ENCODE measurements at regions not wholly inside any gene's neighbourhood (a gene's known extent, or its start where the extent isn't known, plus 50 kb on each side); places are given as distances from the start of the nearest gene placed in this dataset.

GRCh38 chr16:54594601-54595391 lies 308.2 kb upstream of the IRX3 start:
- no peak for TF ChIP-seq CTCF (IDR thresholded peaks at IDR 0.05; ENCODE audit: insufficient read depth, low read depth, low read length, missing control alignments)
- DNase-seq (ENCODE audit: low read depth) = no peak
- H3K4me3 ChIP-seq (ENCODE audit: low read depth, low read length) = no peak overlapping the region

- TF ChIP-seq CTCF (IDR thresholded peaks at IDR 0.05; ENCODE audit: insufficient read depth, low read depth, low read length, missing control alignments) = no peak
- no peak overlapping the region for H3K4me3 ChIP-seq (ENCODE audit: low read depth, low read length)
- DNase-seq (ENCODE audit: low read depth) = no peak
These were observed 305.2 kb upstream of the IRX3 start for GRCh38 chr16:54591816-54592246.

GRCh38 chr16:54590836-54591235 lies 304.2 kb upstream of the IRX3 start:
- TF ChIP-seq CTCF (IDR thresholded peaks at IDR 0.05; ENCODE audit: insufficient read depth, low read depth, low read length, missing control alignments) = no peak
- DNase-seq (ENCODE audit: low read depth) = no peak
- no peak overlapping the region for H3K4me3 ChIP-seq (ENCODE audit: low read depth, low read length)

GRCh38 chr16:54589326-54589725 lies 302.7 kb upstream of the IRX3 start:
- TF ChIP-seq CTCF (IDR thresholded peaks at IDR 0.05; ENCODE audit: insufficient read depth, low read depth, low read length, missing control alignments) = no peak
- no peak overlapping the region for H3K4me3 ChIP-seq (ENCODE audit: low read depth, low read length)
- DNase-seq (ENCODE audit: low read depth) = no peak

GRCh38 chr16:54588026-54588425 lies 301.4 kb upstream of the IRX3 start:
- DNase-seq (ENCODE audit: low read depth) = no peak
- H3K4me3 ChIP-seq (ENCODE audit: low read depth, low read length) = no peak overlapping the region
- TF ChIP-seq CTCF (IDR thresholded peaks at IDR 0.05; ENCODE audit: insufficient read depth, low read depth, low read length, missing control alignments) = no peak

GRCh38 chr16:54587176-54587515 lies 300.6 kb upstream of the IRX3 start:
- DNase-seq (ENCODE audit: low read depth) = no peak
- no peak overlapping the region for H3K4me3 ChIP-seq (ENCODE audit: low read depth, low read length)
- no peak for TF ChIP-seq CTCF (IDR thresholded peaks at IDR 0.05; ENCODE audit: insufficient read depth, low read depth, low read length, missing control alignments)
